ENCODE measurements at regions not wholly inside any gene's neighbourhood (a gene's known extent, or its start where the extent isn't known, plus 50 kb on each side); places are given as distances from the start of the nearest gene placed in this dataset.

- TF ChIP-seq, protein P1, sequence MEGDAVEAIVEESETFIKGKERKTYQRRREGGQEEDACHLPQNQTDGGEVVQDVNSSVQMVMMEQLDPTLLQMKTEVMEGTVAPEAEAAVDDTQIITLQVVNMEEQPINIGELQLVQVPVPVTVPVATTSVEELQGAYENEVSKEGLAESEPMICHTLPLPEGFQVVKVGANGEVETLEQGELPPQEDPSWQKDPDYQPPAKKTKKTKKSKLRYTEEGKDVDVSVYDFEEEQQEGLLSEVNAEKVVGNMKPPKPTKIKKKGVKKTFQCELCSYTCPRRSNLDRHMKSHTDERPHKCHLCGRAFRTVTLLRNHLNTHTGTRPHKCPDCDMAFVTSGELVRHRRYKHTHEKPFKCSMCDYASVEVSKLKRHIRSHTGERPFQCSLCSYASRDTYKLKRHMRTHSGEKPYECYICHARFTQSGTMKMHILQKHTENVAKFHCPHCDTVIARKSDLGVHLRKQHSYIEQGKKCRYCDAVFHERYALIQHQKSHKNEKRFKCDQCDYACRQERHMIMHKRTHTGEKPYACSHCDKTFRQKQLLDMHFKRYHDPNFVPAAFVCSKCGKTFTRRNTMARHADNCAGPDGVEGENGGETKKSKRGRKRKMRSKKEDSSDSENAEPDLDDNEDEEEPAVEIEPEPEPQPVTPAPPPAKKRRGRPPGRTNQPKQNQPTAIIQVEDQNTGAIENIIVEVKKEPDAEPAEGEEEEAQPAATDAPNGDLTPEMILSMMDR (IDR thresholded peaks at IDR 0.05; ENCODE audit: poor library complexity): no peak
- TF ChIP-seq EZH2phosphoT487 (IDR thresholded peaks at IDR 0.05; ENCODE audit: low read depth, severe bottlenecking, unreplicated experiment): no peak
These were observed 437.3 kb upstream of the TPM1 start for GRCh38 chr15:62605282-62605681.
